SH-SY5Y (cell line): ENCODE measurements at regions not wholly inside any gene's neighbourhood (a gene's known extent, or its start where the extent isn't known, plus 50 kb on each side); places are given as distances from the start of the nearest gene placed in this dataset.

ENCODE experiments used
- GATA2 ChIP-seq: IDR thresholded peaks from 2 replicates; pipeline ENCODE4 v1.6.1; 2011; ENCODE audit warnings: mild to moderate bottlenecking, low read depth, low read length
- GATA3 ChIP-seq: IDR thresholded peaks from 2 replicates; pipeline ENCODE4 v1.6.1; 2011; ENCODE audit warnings: low read depth, mild to moderate bottlenecking, low read length, moderate library complexity

GRCh38 chr9:97153967-97154366, 115.0 kb upstream of the CTSV start:
- TF ChIP-seq GATA3, result no peak
- TF ChIP-seq GATA2, result no peak
